ENCODE measurements at regions not wholly inside any gene's neighbourhood (a gene's known extent, or its start where the extent isn't known, plus 50 kb on each side); places are given as distances from the start of the nearest gene placed in this dataset.

DNA sequence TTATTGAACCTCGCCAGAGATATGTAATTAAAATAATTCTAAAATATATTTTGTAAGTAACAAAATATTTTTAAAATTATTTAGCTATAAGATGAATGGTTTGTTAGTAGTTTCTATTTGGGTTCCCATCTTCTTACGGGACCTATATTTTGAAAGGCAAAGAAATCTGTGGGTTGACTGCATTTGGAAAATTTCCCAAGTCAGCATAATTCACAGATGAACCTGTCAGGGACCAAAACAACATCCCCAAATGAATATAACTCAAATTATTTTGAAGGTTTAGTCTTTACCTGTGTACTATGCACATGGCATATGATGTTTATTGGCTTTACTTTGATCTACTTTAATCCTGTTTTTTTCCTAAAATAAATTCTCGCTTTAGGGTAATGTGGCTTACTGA is 607.4 kb upstream of the JAG1 start:
- TF ChIP-seq, protein P1, sequence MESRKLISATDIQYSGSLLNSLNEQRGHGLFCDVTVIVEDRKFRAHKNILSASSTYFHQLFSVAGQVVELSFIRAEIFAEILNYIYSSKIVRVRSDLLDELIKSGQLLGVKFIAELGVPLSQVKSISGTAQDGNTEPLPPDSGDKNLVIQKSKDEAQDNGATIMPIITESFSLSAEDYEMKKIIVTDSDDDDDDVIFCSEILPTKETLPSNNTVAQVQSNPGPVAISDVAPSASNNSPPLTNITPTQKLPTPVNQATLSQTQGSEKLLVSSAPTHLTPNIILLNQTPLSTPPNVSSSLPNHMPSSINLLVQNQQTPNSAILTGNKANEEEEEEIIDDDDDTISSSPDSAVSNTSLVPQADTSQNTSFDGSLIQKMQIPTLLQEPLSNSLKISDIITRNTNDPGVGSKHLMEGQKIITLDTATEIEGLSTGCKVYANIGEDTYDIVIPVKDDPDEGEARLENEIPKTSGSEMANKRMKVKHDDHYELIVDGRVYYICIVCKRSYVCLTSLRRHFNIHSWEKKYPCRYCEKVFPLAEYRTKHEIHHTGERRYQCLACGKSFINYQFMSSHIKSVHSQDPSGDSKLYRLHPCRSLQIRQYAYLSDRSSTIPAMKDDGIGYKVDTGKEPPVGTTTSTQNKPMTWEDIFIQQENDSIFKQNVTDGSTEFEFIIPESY (IDR thresholded peaks at IDR 0.05; ENCODE audit: extremely low read depth, insufficient replicate concordance, low read length): no peak
- TF ChIP-seq, protein P2, sequence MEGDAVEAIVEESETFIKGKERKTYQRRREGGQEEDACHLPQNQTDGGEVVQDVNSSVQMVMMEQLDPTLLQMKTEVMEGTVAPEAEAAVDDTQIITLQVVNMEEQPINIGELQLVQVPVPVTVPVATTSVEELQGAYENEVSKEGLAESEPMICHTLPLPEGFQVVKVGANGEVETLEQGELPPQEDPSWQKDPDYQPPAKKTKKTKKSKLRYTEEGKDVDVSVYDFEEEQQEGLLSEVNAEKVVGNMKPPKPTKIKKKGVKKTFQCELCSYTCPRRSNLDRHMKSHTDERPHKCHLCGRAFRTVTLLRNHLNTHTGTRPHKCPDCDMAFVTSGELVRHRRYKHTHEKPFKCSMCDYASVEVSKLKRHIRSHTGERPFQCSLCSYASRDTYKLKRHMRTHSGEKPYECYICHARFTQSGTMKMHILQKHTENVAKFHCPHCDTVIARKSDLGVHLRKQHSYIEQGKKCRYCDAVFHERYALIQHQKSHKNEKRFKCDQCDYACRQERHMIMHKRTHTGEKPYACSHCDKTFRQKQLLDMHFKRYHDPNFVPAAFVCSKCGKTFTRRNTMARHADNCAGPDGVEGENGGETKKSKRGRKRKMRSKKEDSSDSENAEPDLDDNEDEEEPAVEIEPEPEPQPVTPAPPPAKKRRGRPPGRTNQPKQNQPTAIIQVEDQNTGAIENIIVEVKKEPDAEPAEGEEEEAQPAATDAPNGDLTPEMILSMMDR (IDR thresholded peaks at IDR 0.05 in 2 of 3, conservative IDR thresholded peaks at IDR 0.05 in 1 of 3; ENCODE audit: borderline replicate concordance in 1 of 3, insufficient read depth in 1 of 3, low read depth in 2 of 3, low read length in 2 of 3): no peak
- TF ChIP-seq POLR2AphosphoS5 (IDR thresholded peaks at IDR 0.05; ENCODE audit: low read depth, low read length) (no peak), TCF7L2 (IDR thresholded peaks at IDR 0.05; ENCODE audit: borderline replicate concordance, extremely low read depth, insufficient read depth, insufficient read length) (no peak), CEBPB (IDR thresholded peaks at IDR 0.05; ENCODE audit: low read depth) (no peak), RAD21 (IDR thresholded peaks at IDR 0.05; ENCODE audit: low read depth) (no peak), EZH2 (IDR thresholded peaks at IDR 0.05) (no peak)
- TF ChIP-seq, protein P3, sequence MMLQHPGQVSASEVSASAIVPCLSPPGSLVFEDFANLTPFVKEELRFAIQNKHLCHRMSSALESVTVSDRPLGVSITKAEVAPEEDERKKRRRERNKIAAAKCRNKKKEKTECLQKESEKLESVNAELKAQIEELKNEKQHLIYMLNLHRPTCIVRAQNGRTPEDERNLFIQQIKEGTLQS (IDR thresholded peaks at IDR 0.05): no peak
- TF ChIP-seq, protein P4, sequence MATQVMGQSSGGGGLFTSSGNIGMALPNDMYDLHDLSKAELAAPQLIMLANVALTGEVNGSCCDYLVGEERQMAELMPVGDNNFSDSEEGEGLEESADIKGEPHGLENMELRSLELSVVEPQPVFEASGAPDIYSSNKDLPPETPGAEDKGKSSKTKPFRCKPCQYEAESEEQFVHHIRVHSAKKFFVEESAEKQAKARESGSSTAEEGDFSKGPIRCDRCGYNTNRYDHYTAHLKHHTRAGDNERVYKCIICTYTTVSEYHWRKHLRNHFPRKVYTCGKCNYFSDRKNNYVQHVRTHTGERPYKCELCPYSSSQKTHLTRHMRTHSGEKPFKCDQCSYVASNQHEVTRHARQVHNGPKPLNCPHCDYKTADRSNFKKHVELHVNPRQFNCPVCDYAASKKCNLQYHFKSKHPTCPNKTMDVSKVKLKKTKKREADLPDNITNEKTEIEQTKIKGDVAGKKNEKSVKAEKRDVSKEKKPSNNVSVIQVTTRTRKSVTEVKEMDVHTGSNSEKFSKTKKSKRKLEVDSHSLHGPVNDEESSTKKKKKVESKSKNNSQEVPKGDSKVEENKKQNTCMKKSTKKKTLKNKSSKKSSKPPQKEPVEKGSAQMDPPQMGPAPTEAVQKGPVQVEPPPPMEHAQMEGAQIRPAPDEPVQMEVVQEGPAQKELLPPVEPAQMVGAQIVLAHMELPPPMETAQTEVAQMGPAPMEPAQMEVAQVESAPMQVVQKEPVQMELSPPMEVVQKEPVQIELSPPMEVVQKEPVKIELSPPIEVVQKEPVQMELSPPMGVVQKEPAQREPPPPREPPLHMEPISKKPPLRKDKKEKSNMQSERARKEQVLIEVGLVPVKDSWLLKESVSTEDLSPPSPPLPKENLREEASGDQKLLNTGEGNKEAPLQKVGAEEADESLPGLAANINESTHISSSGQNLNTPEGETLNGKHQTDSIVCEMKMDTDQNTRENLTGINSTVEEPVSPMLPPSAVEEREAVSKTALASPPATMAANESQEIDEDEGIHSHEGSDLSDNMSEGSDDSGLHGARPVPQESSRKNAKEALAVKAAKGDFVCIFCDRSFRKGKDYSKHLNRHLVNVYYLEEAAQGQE (IDR thresholded peaks at IDR 0.05; ENCODE audit: low read depth): no peak
